K562 (cell line): ENCODE measurements at regions not wholly inside any gene's neighbourhood (a gene's known extent, or its start where the extent isn't known, plus 50 kb on each side); places are given as distances from the start of the nearest gene placed in this dataset.
"Not testable (repeated sequence)": the region's sequence is repeated elsewhere in the genome, so short reads cannot be mapped to it uniquely, and the experiment has no call there.

Experiments used
- CAMTA2 ChIP-seq: fragments of 250-450 bp; sonication (Bioruptor Pico); conservative IDR thresholded peaks from 2 replicates; pipeline ENCODE4 v1.5.1; 2022
- CHD2 ChIP-seq: IDR thresholded peaks from 2 replicates; pipeline ENCODE4 v1.6.1; 2011; ENCODE audit warnings: low read depth, low read length
- CTCF ChIP-seq, 3 experiments: IDR thresholded peaks in 2 of 3; conservative IDR thresholded peaks in 1 of 3; 2 replicates each; pipeline ENCODE4 v1.5.1; 2011 to 2012; ENCODE audit warnings: low read length in 3 of 3, mild to moderate bottlenecking in 3 of 3, control low read depth in 2 of 3, improper control_type of control experiment in 1 of 3, inconsistent platforms in 1 of 3, low read depth in 1 of 3, mixed read lengths in 1 of 3, moderate library complexity in 1 of 3; ENCODE audit not compliant: insufficient read depth in 2 of 3
- HDAC6 ChIP-seq: IDR thresholded peaks from 2 replicates; pipeline ENCODE4 v1.6.1; 2012; ENCODE audit warnings: low read depth, mild to moderate bottlenecking, control low read depth, inconsistent platforms, low read length, moderate library complexity
- HINFP ChIP-seq: fragments of 450-650 bp; conservative IDR thresholded peaks from 2 replicates; pipeline ENCODE4 v1.6.1; 2016; ENCODE audit warnings: missing genetic modification characterization, low read depth, mild to moderate bottlenecking, control low read depth, missing compliant biosample characterization
- NFIC ChIP-seq: fragments of 450-650 bp; IDR thresholded peaks from 2 replicates; pipeline ENCODE4 v1.6.1; 2017; ENCODE audit warnings: mild to moderate bottlenecking, inconsistent platforms
- NONO ChIP-seq, 2 experiments: fragments of 200-400 bp in 1 of 2; fragments of 450-650 bp in 1 of 2; formaldehyde crosslinking in 1 of 2; IDR thresholded peaks; 2 replicates each; pipeline ENCODE4 v1.6.1; 2017; ENCODE audit warnings: low read depth in 2 of 2, mild to moderate bottlenecking in 2 of 2, moderate library complexity in 2 of 2, low read length in 1 of 2
- PCBP2 ChIP-seq: fragments of 200-400 bp; formaldehyde crosslinking; IDR thresholded peaks from 2 replicates; pipeline ENCODE4 v1.6.1; 2018; ENCODE audit warnings: low read length, low read depth, mild to moderate bottlenecking, moderate library complexity; ENCODE audit not compliant: poor library complexity, severe bottlenecking
- YY1 ChIP-seq, 3 experiments: IDR thresholded peaks; 2 replicates each; pipeline ENCODE4 v1.6.1; 2011; ENCODE audit warnings: low read length in 2 of 3, mild to moderate bottlenecking in 2 of 3, moderate library complexity in 2 of 3, borderline replicate concordance in 1 of 3, control low read depth in 1 of 3, low read depth in 1 of 3; ENCODE audit not compliant: insufficient read depth in 3 of 3, insufficient replicate concordance in 2 of 3, control insufficient read depth in 1 of 3, insufficient read length in 1 of 3; ENCODE audit errors: extremely low read depth in 1 of 3
- ZKSCAN1 ChIP-seq: fragments of 150-350 bp; IDR thresholded peaks from 2 replicates; pipeline ENCODE4 v1.6.1; 2016; ENCODE audit warnings: low read depth, low read length
- ZKSCAN8 ChIP-seq: fragments of 200-800 bp; sonication (Bioruptor generic); IDR thresholded peaks from 2 replicates; pipeline ENCODE4 v1.6.1; 2016; ENCODE audit warnings: missing genetic modification characterization, missing compliant biosample characterization
- ZNF239 ChIP-seq: fragments of 250-450 bp; sonication (Bioruptor Pico); IDR thresholded peaks from 2 replicates; pipeline ENCODE4 v1.4.0; 2020; ENCODE audit warnings: mild to moderate bottlenecking
- TF ChIP-seq, protein P1 (sequence below): fragments of 450-650 bp; formaldehyde crosslinking; IDR thresholded peaks from 2 replicates; pipeline ENCODE4 v1.4.0; 2022; ENCODE audit warnings: mild to moderate bottlenecking, moderate library complexity
- TF ChIP-seq, protein P2 (sequence below): fragments of 250-450 bp; sonication (Bioruptor Pico); IDR thresholded peaks from 2 replicates; pipeline ENCODE4 v1.8.0; 2022; ENCODE audit warnings: moderate library complexity, mild to moderate bottlenecking, inconsistent platforms

- TF ChIP-seq CTCF (IDR thresholded peaks at IDR 0.05 in 2 of 3, conservative IDR thresholded peaks at IDR 0.05 in 1 of 3; ENCODE audit: insufficient read depth in 2 of 3, low read depth in 1 of 3, low read length in 3 of 3); ZKSCAN1; PCBP2; CAMTA2 (CRISPR knock-in tag); NFIC; HDAC6; HINFP (tag); CHD2; ZKSCAN8 (CRISPR knock-in tag); NONO (IDR thresholded peaks at IDR 0.05; ENCODE audit: low read depth in 2 of 2, low read length in 1 of 2); YY1 (IDR thresholded peaks at IDR 0.05; ENCODE audit: borderline replicate concordance in 1 of 3, control insufficient read depth in 1 of 3, extremely low read depth in 1 of 3, insufficient read depth in 3 of 3, insufficient read length in 1 of 3, insufficient replicate concordance in 2 of 3, low read depth in 1 of 3, low read length in 2 of 3); ZNF239 (CRISPR knock-in tag): not testable (repeated sequence)
- TF ChIP-seq, protein P1, sequence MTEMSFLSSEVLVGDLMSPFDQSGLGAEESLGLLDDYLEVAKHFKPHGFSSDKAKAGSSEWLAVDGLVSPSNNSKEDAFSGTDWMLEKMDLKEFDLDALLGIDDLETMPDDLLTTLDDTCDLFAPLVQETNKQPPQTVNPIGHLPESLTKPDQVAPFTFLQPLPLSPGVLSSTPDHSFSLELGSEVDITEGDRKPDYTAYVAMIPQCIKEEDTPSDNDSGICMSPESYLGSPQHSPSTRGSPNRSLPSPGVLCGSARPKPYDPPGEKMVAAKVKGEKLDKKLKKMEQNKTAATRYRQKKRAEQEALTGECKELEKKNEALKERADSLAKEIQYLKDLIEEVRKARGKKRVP = not testable (repeated sequence)
- TF ChIP-seq, protein P2, sequence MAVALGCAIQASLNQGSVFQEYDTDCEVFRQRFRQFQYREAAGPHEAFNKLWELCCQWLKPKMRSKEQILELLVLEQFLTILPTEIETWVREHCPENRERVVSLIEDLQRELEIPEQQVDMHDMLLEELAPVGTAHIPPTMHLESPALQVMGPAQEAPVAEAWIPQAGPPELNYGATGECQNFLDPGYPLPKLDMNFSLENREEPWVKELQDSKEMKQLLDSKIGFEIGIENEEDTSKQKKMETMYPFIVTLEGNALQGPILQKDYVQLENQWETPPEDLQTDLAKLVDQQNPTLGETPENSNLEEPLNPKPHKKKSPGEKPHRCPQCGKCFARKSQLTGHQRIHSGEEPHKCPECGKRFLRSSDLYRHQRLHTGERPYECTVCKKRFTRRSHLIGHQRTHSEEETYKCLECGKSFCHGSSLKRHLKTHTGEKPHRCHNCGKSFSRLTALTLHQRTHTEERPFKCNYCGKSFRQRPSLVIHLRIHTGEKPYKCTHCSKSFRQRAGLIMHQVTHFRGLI (CRISPR knock-in tag) = not testable (repeated sequence)
Observed at GRCh38 chr7:106436933-106437332, 152.2 kb upstream of the NAMPT start.
